ENCODE measurements at regions not wholly inside any gene's neighbourhood (a gene's known extent, or its start where the extent isn't known, plus 50 kb on each side); places are given as distances from the start of the nearest gene placed in this dataset.

DNA sequence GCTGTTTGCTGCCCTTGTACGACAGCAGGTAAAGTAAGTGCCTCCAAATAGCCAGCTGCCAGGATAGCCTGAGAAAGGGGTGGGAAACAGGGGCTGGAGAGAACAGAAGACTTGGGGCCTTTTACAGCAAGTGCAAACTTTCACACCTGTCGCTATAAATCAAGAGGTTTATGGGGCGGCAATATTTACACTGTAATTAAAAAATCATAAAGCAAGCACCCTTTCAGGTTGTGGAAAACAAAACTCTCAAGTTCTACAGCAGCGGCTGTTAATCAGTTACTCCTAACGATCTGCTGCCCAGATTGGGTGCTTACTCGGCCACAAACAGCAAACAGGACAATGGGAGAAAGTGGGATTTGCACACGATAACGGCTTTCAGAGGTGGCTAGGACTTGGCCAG, 359.5 kb upstream of the ETAA1 start:
- Histone ChIP-seq H3K36me3 (ENCODE audit: control insufficient read depth in 2 of 2, insufficient read depth in 2 of 2, low read length in 2 of 2) (no peaks in the 10 kb centered on the region), H3K27me3 (ENCODE audit: control insufficient read depth in 1 of 2, insufficient read depth in 2 of 2, low read length in 2 of 2) (no peaks in the 10 kb centered on the region), H3K4me3 (ENCODE audit: low read length in 2 of 2) (no peak overlapping the region), H3K4me1 (ENCODE audit: control insufficient read depth, insufficient read depth, low read length) (no peaks in the 10 kb centered on the region), H3K9me3 (ENCODE audit: control insufficient read depth in 2 of 2, low read length in 2 of 2) (no peaks in the 10 kb centered on the region), H3K9ac (ENCODE audit: low read length in 2 of 2) (no peak overlapping the region), H3K27ac (ENCODE audit: low read length) (no peak overlapping the region)

DNA sequence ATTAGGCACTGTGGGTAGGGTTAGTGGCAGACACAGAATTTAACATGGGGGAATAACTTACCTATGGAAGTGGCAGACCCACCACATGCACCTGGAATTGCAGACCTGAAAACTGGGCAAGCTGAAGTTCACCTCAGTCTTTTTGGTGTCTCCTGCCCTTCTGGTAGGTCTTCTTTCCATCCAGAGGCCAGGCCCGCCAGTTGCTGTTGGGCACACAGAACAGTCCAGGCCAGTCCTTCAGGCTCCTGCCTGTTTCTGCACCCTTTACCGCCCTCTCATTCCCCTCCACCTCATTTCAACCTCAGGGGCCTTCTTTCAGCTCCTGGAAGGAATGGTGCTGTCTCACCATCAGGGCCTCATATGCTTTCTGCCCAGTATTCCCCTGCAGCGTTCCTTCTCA, 358.9 kb upstream of the ETAA1 start:
- no peak overlapping the region for H3K9ac ChIP-seq (ENCODE audit: low read length in 2 of 2)
- no peaks in the 10 kb centered on the region for H3K36me3 ChIP-seq (ENCODE audit: control insufficient read depth in 2 of 2, insufficient read depth in 2 of 2, low read length in 2 of 2)
- no peaks in the 10 kb centered on the region for H3K4me1 ChIP-seq (ENCODE audit: control insufficient read depth, insufficient read depth, low read length)
- no peak overlapping the region for H3K27ac ChIP-seq (ENCODE audit: low read length)
- no peaks in the 10 kb centered on the region for H3K9me3 ChIP-seq (ENCODE audit: control insufficient read depth in 2 of 2, low read length in 2 of 2)
- H3K4me3 ChIP-seq (ENCODE audit: low read length in 2 of 2) = no peak overlapping the region
- no peaks in the 10 kb centered on the region for H3K27me3 ChIP-seq (ENCODE audit: control insufficient read depth in 1 of 2, insufficient read depth in 2 of 2, low read length in 2 of 2)

DNA sequence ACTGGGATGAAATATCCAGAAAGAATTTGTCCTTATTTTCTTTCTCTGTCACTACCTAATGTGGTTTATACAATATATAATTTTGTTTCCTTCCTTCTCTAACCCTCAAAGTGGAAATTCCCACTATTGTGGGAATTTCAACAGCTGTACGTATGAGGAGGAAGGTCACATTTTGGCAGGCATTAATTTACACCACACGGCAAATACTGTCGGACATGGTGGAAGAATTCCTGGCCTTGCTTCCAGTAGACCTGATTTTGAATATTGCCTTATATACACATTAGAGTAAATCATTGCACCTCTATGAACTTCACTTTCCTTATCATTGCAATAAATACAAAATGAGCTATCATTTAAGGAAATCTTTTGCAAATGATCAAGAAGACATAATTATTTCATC, 358.1 kb upstream of the ETAA1 start:
- Histone ChIP-seq H3K27ac (ENCODE audit: low read length) (no peak overlapping the region), H3K27me3 (ENCODE audit: control insufficient read depth in 1 of 2, insufficient read depth in 2 of 2, low read length in 2 of 2) (no peaks in the 10 kb centered on the region), H3K4me1 (ENCODE audit: control insufficient read depth, insufficient read depth, low read length) (no peaks in the 10 kb centered on the region), H3K4me3 (ENCODE audit: low read length in 2 of 2) (no peak overlapping the region), H3K9me3 (ENCODE audit: control insufficient read depth in 2 of 2, low read length in 2 of 2) (no peaks in the 10 kb centered on the region), H3K36me3 (ENCODE audit: control insufficient read depth in 2 of 2, insufficient read depth in 2 of 2, low read length in 2 of 2) (no peaks in the 10 kb centered on the region), H3K9ac (ENCODE audit: low read length in 2 of 2) (no peak overlapping the region)

DNA sequence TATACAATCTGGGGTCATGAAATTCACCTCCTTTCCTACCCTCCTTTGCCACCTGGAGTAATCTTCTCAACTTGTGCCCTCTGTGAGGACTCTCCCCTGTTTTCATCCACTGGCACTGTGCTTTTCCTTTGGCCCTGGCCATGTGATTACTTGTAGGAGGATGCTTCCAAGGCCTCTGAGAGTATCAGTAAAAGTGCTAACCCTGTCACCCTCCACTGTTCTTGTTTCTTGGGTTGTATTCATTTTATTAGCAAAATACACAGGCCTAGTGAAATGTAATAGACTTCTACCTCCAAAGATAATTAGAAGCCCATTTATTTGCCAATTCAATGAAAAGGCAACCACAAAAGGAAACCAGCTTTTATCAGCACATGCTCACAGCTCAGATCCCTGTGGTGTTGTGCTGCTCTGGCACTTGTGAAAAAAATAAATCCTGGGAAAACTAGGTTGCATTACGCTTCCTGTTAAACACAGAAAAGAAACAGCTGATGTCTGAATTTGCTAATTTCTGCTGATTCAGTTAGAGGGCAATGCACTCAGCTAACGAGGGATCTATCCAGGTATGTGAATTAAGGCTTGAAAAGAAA, 357.5 kb upstream of the ETAA1 start:
- Histone ChIP-seq H3K9me3 (ENCODE audit: control insufficient read depth in 2 of 2, low read length in 2 of 2) (no peaks in the 10 kb centered on the region), H3K9ac (ENCODE audit: low read length in 2 of 2) (no peak overlapping the region), H3K36me3 (ENCODE audit: control insufficient read depth in 2 of 2, insufficient read depth in 2 of 2, low read length in 2 of 2) (no peaks in the 10 kb centered on the region), H3K4me1 (ENCODE audit: control insufficient read depth, insufficient read depth, low read length) (no peaks in the 10 kb centered on the region), H3K27ac (ENCODE audit: low read length) (no peak overlapping the region), H3K27me3 (ENCODE audit: control insufficient read depth in 1 of 2, insufficient read depth in 2 of 2, low read length in 2 of 2) (no peaks in the 10 kb centered on the region), H3K4me3 (ENCODE audit: low read length in 2 of 2) (no peak overlapping the region)

DNA sequence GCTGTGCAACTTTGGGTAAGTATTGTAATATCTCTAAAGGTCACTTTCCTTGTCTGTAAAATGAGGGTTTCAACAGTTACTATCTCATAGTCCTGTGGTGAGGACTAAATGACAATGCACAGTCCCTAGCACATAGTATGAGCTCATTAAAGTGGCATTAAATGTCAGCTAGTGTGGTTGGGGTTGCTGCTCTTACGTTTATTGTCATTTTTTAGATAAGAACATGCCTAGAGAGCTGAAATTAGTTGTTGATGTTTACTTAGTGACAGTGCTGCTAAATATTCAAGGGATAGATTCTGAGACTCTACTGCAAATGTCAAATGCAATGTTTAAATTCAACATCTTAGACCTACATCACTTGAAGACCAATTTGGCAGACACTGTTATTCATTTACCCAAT, 356.1 kb upstream of the ETAA1 start:
- H3K27ac ChIP-seq (ENCODE audit: low read length) = no peak overlapping the region
- H3K9me3 ChIP-seq (ENCODE audit: control insufficient read depth in 2 of 2, low read length in 2 of 2) = no peaks in the 10 kb centered on the region
- no peaks in the 10 kb centered on the region for H3K27me3 ChIP-seq (ENCODE audit: control insufficient read depth in 1 of 2, insufficient read depth in 2 of 2, low read length in 2 of 2)
- no peak overlapping the region for H3K9ac ChIP-seq (ENCODE audit: low read length in 2 of 2)
- H3K4me3 ChIP-seq (ENCODE audit: low read length in 2 of 2) = no peak overlapping the region
- H3K36me3 ChIP-seq (ENCODE audit: control insufficient read depth in 2 of 2, insufficient read depth in 2 of 2, low read length in 2 of 2) = no peaks in the 10 kb centered on the region
- no peaks in the 10 kb centered on the region for H3K4me1 ChIP-seq (ENCODE audit: control insufficient read depth, insufficient read depth, low read length)

DNA sequence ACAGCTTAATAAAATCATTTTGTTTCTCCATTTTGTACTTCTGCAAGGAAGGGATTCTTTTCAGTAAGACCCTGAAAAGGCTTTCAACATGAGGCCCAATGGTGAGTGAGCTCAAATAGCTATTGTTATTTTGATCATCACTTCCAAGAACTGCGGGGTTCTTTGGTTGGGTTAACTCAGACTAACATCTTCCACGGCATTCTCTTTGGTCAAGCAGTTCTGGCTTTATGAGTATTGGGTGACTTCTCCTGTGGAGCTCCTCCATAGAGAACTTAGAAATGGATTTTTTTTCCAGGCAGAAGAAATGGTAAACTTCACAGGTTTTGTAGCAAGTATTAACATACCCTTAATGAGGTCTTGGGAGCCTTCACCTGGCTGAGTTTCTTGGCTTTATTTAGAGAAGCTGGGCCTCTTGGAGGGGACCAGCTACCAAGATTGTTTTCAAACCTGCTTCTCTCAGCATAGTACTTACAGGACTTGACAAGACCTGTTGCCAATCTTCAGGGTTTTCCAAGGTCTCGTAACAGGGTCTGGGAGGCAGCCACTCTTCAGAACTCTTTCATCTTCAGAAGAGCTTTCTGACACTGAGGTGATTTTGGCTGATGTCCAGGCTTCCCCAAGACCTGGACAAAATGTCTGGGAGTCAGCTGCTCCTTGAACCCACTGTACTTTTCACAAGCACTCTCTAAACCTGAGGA, 353.2 kb upstream of the ETAA1 start:
- peaks cover 3% of the 10 kb centered on the region for H3K4me1 ChIP-seq (ENCODE audit: control insufficient read depth, insufficient read depth, low read length)
- H3K9ac ChIP-seq (ENCODE audit: low read length in 2 of 2) = no peak overlapping the region
- no peaks in the 10 kb centered on the region for H3K36me3 ChIP-seq (ENCODE audit: control insufficient read depth in 2 of 2, insufficient read depth in 2 of 2, low read length in 2 of 2)
- no peak overlapping the region for H3K4me3 ChIP-seq (ENCODE audit: low read length in 2 of 2)
- no peaks in the 10 kb centered on the region for H3K9me3 ChIP-seq (ENCODE audit: control insufficient read depth in 2 of 2, low read length in 2 of 2)
- no peaks in the 10 kb centered on the region for H3K27me3 ChIP-seq (ENCODE audit: control insufficient read depth in 1 of 2, insufficient read depth in 2 of 2, low read length in 2 of 2)
- H3K27ac ChIP-seq (ENCODE audit: low read length) = no peak overlapping the region

DNA sequence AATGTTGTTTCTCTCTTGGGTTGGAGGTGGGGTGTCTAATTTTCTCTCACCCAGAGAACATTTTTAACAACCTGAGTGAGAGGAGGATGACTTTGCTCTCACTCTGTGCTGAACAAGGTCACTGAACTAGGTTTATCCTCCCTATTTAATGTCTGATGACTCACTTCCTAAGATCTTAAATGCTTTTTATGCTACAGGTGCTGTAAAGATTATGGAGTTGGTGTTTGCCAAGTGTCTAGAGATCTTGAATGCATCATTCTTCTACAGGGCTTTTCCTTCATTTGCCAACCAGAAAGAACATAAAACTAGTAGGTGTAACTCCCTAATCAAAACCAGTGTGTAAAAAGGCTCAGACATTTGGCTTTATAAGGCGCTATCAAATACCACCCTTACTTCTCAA, 350.5 kb upstream of the ETAA1 start:
- no peak overlapping the region for H3K4me3 ChIP-seq (ENCODE audit: low read length in 2 of 2)
- H3K27me3 ChIP-seq (ENCODE audit: control insufficient read depth in 1 of 2, insufficient read depth in 2 of 2, low read length in 2 of 2) = no peaks in the 10 kb centered on the region
- peaks cover 3% of the 10 kb centered on the region for H3K4me1 ChIP-seq (ENCODE audit: control insufficient read depth, insufficient read depth, low read length)
- H3K27ac ChIP-seq (ENCODE audit: low read length) = no peak overlapping the region
- H3K9me3 ChIP-seq (ENCODE audit: control insufficient read depth in 2 of 2, low read length in 2 of 2) = no peaks in the 10 kb centered on the region
- no peak overlapping the region for H3K9ac ChIP-seq (ENCODE audit: low read length in 2 of 2)
- no peaks in the 10 kb centered on the region for H3K36me3 ChIP-seq (ENCODE audit: control insufficient read depth in 2 of 2, insufficient read depth in 2 of 2, low read length in 2 of 2)

DNA sequence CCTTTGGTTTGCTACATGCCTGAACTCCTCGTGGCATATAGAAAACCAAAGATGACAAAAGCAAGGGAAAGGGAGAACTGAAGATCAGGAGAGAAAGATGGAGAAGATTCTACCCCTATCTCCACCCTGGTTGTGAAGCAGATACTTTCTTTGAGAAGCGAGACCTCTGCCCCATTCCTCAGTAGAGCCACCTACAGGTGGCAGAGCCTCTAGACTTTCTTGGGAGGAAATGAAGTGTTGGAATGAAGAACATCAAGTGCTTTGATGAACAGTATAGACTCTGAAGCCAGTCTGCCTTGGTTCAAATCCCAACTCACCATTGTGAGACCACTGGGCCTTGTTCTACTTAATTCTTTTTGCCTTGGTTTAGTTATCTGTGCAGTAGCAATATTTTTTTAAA, 348.8 kb upstream of the ETAA1 start:
- Histone ChIP-seq H3K9me3 (ENCODE audit: control insufficient read depth in 2 of 2, low read length in 2 of 2) (no peaks in the 10 kb centered on the region), H3K27me3 (ENCODE audit: control insufficient read depth in 1 of 2, insufficient read depth in 2 of 2, low read length in 2 of 2) (no peaks in the 10 kb centered on the region), H3K36me3 (ENCODE audit: control insufficient read depth in 2 of 2, insufficient read depth in 2 of 2, low read length in 2 of 2) (no peaks in the 10 kb centered on the region), H3K9ac (ENCODE audit: low read length in 2 of 2) (no peak overlapping the region), H3K4me1 (ENCODE audit: control insufficient read depth, insufficient read depth, low read length) (peaks cover 3% of the 10 kb centered on the region), H3K27ac (ENCODE audit: low read length) (no peak overlapping the region), H3K4me3 (ENCODE audit: low read length in 2 of 2) (no peak overlapping the region)

DNA sequence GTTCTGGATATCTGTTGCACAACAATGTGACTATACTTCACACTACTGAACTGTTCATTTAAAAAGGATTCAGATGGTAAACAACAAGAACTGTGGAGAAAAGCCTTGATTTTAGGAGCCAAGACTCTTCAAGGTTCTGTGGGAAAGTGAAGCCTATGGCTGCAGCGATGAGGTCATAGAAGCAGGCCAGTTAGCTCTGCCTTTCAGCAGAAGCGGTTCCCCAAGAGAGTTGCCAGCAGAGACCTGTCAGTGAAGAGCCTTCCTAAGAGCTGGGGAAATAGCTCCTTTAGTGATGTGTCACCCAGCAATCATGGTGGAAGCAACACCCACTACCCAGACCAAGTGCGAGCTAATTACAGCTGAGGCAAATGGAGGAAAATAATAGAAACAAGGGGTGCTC, 346.5 kb upstream of the ETAA1 start:
- no peaks in the 10 kb centered on the region for H3K27me3 ChIP-seq (ENCODE audit: control insufficient read depth in 1 of 2, insufficient read depth in 2 of 2, low read length in 2 of 2)
- H3K4me3 ChIP-seq (ENCODE audit: low read length in 2 of 2) = no peak overlapping the region
- H3K4me1 ChIP-seq (ENCODE audit: control insufficient read depth, insufficient read depth, low read length) = peaks cover 3% of the 10 kb centered on the region
- H3K9me3 ChIP-seq (ENCODE audit: control insufficient read depth in 2 of 2, low read length in 2 of 2) = no peaks in the 10 kb centered on the region
- H3K9ac ChIP-seq (ENCODE audit: low read length in 2 of 2) = no peak overlapping the region
- H3K36me3 ChIP-seq (ENCODE audit: control insufficient read depth in 2 of 2, insufficient read depth in 2 of 2, low read length in 2 of 2) = no peaks in the 10 kb centered on the region
- no peak overlapping the region for H3K27ac ChIP-seq (ENCODE audit: low read length)

DNA sequence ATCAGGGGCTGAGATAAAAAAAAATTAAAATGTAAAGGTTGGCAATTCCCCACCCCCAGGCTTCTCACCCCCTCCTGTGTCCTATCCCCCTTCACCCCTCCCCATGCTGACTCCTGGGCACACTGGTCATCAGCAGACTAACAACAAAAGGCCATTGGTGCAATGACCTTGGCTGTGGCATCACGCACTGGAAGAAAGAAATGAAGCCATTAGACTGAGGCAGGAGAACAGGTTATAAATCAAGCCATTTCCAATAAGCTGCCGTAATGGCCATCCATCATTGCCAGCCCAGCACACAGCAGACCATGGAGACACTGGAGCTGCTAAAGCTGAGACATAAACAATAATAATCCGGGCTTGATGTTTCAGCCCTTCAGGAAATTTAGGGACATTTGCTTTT, 342.4 kb upstream of the ETAA1 start:
- Histone ChIP-seq H3K27ac (ENCODE audit: low read length) (no peak overlapping the region), H3K9ac (ENCODE audit: low read length in 2 of 2) (no peak overlapping the region), H3K9me3 (ENCODE audit: control insufficient read depth in 2 of 2, low read length in 2 of 2) (no peaks in the 10 kb centered on the region), H3K4me1 (ENCODE audit: control insufficient read depth, insufficient read depth, low read length) (no peaks in the 10 kb centered on the region), H3K36me3 (ENCODE audit: control insufficient read depth in 2 of 2, insufficient read depth in 2 of 2, low read length in 2 of 2) (no peaks in the 10 kb centered on the region), H3K4me3 (ENCODE audit: low read length in 2 of 2) (no peak overlapping the region), H3K27me3 (ENCODE audit: control insufficient read depth in 1 of 2, insufficient read depth in 2 of 2, low read length in 2 of 2) (no peaks in the 10 kb centered on the region)

DNA sequence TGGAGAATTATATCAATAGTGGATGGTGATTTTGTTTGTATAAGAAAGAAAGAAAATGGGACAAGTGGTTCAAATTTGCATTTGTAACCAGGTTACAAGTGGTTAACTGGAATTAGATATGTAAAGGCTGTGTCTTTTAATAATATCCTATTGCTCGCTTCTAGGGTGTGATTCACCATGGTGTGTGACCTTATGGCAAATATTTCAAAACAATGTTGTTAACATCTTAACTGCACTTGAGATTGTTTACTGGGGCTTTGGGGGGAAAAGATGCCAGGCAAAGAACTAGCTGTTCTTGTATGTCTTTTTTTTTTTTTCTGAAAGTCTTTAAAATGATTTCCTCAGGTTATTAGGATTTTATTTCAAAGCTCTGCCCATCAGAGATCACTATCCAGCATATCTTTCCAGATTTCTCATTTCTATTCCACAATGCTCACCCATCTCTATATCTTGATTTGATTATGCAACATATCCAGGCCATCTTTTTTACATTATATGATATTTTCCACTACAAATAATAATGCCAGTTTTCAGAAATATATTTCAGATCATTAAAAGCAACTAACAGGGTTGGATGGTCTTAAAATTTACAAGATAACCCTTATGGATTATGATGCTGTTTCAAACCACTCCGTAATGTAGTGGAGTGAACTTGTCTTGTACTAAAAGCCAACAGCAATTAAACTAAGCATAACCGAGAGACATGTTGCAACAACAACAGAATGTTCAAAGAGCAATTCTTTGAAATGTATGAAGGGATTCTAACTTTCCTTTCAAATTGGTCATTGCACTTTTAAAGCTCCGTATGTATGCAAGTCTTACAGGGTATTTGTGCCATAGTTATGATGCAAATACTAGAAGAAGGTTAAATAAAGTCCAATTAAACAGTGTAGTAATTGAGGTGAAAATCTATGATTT, 341.5 kb upstream of the ETAA1 start:
- Histone ChIP-seq H3K27ac (ENCODE audit: low read length) (no peak overlapping the region), H3K27me3 (ENCODE audit: control insufficient read depth in 1 of 2, insufficient read depth in 2 of 2, low read length in 2 of 2) (no peaks in the 10 kb centered on the region), H3K4me1 (ENCODE audit: control insufficient read depth, insufficient read depth, low read length) (no peaks in the 10 kb centered on the region), H3K36me3 (ENCODE audit: control insufficient read depth in 2 of 2, insufficient read depth in 2 of 2, low read length in 2 of 2) (no peaks in the 10 kb centered on the region), H3K4me3 (ENCODE audit: low read length in 2 of 2) (no peak overlapping the region), H3K9ac (ENCODE audit: low read length in 2 of 2) (no peak overlapping the region), H3K9me3 (ENCODE audit: control insufficient read depth in 2 of 2, low read length in 2 of 2) (no peaks in the 10 kb centered on the region)
